Globus pallidus (tissue), 1 donor: ENCODE measurements at regions not wholly inside any gene's neighbourhood (a gene's known extent, or its start where the extent isn't known, plus 50 kb on each side); places are given as distances from the start of the nearest gene placed in this dataset.
"Not testable (repeated sequence)": the region's sequence is repeated elsewhere in the genome, so short reads cannot be mapped to it uniquely, and the experiment has no call there.

ENCODE experiments used
- DNase-seq: peaks from one replicate; pipeline ENCODE4 v3.0.0-alpha.2; 2015; ENCODE audit warnings: low spot score

- DNase-seq, result no peak
Measured at GRCh38 chr4:124426279-124426678, 286.3 kb downstream of the ANKRD50 start.

- no peak for DNase-seq
Measured at GRCh38 chr4:124427095-124427767, 285.3 kb downstream of the ANKRD50 start.

DNA sequence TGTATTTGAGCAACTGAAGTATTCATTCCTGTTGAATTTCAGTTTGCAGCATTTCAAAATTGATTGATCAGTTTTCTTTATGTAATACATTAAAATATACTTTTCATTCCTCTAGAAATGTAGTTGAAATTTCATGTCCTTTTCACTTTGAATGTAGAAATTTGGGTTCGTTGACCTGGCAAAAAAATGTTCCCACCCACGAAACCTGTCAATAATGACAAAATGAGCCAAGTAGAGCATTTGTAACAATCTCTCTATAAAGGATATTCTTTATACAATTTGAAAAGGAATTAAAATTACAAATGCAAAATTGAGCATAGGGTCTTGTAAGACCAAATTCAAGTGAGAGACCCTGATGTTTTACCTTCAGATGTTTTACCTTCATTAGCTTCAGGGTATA is 283.9 kb downstream of the ANKRD50 start:
- no peak for DNase-seq

- DNase-seq, result no peak
Measured at GRCh38 chr4:124429746-124430250, 282.7 kb downstream of the ANKRD50 start.

- no peak for DNase-seq
Measured at GRCh38 chr4:124431653-124432192, 280.8 kb downstream of the ANKRD50 start.

DNA sequence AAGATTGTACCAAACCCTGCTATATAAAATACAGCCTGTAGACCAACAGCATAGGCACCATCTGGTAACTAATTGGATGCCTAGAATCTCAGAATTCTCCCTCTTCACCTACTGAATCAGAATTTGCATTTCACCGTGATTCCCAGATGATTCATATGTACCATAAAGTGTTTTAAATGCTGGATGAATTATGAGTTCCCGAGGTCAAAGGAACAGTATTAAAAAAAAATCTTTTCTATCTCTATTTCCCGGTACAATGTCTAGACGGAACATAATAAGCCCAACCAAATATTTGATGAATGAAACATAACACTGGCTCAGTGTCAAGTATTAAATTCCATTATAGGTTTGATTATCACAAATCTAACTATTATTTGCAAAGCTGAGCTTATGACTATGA is 280.0 kb downstream of the ANKRD50 start:
- no peak for DNase-seq

DNA sequence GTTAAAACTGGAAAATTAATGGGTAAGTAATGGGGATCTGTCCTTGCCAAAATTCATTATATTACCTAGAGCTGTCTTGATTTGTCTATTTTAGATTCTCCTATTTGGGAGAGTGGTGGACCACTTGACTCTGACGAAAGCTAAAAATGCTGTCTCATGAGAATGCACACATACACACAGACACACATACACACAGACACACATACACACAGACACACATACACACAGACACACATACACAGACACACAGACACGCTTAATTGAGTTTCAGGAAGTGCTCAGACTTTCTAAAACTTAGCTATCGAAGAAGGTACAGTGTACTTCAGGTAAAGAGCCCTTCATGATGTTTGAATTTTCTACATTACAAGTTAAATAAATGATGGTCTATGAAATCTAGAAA is 279.5 kb downstream of the ANKRD50 start:
- DNase-seq, result no peak

DNA sequence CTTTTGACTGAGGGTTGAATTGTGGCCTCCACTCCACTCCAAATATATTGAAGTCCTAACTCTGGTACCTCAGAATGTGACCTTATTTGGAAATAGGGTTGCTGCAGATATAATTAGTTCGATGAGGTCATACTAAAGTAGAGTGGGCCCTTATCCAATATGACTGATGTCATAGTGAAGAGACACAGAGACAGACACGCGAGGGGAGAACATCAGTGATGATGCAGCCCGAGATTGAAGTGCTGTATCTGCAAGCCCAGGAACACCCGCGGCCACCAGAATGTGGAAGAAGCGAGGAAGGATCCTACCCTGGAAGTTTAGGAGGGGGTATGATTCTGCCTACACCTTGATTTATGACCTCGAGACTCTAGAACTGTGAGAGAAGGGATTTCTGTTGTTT is 279.0 kb downstream of the ANKRD50 start:
- DNase-seq, result no peak

- no peak for DNase-seq
Measured at GRCh38 chr4:124435274-124435950, 277.1 kb downstream of the ANKRD50 start.

GRCh38 chr4:124437853-124438495 is 274.6 kb downstream of the ANKRD50 start:
- DNase-seq, result no peak

DNA sequence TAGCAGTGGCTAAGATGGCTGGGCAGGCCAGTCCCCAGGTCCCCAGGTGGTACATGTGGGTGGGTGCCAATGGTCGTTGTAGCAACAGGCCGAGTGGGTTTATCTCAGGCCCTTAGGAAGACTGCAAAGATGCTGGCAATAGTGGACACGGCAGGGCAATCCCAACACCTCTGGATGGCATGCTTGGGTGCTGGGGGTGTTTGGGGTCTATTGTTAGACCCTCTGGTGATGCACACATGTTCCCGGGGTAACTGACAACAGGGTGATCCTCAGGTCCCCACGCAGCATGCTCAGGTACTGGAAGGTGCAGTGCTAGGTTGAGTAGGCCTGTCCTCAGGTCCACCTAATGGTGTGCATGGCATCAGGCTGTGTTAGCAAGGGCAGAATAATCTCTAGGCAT is 267.5 kb downstream of the ANKRD50 start:
- no peak for DNase-seq

- DNase-seq, result no peak
Measured at GRCh38 chr4:124449881-124450280, 262.7 kb downstream of the ANKRD50 start.

DNA sequence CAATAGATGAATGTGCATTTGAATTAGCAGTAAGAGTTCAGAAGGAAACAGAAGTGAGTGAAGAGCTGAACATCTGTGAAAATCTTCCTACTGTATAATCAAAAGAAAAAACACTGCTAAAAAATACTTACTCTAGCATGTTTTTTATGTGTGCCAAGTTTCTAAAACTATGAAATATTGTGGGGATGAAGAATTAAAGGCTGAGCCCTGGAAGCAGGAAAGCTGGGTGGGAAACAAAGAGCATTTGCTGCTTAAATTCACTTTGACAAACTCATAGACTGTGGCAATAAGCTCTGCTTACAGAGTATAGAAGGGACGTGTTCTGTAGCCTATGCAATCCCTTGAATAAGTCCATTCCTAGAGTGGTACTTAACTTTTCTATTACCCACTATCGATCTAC is 261.7 kb downstream of the ANKRD50 start:
- DNase-seq, result no peak

DNA sequence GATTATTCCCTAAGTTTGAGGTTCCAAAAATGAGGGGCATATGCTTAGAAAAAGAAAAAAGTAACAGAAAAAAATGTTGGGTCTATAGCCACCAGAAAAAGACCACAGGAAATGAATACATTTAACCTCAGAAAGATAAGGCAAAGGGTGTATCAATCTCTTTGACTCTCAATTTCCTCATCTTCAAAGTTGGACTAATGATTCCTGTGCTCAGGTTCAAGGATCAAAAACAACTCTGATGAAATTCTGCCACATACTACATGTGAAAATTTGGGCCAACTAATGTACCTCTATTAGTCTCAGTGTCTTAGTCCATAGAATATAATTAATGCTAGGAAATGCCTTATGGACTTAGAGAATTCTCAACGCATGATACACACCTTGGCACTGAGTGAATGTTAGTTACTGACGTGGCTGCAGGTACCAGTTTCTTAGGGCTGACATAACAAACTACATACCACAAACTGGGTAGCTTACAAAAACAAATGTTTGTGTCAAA is 257.7 kb downstream of the ANKRD50 start:
- no peak for DNase-seq

DNA sequence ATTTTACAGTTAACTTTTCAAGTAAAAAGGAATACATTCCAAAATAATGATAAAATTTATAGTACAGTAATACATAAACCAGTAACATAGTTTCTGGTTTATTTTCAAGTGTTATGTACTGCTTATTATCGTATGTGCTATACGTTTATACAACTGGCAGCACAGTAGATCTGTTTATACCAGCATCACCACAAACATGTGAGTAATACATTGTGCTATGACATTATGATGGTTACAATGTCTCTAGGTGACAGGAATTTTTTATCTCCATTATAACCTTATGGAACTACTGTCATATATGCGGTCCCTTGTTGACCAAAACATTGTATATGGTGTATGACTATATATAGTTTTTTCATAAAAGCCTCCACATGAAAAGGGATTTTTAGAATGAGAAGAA is 256.9 kb downstream of the ANKRD50 start:
- no peak for DNase-seq

GRCh38 chr4:124459196-124459940 is 253.2 kb downstream of the ANKRD50 start:
- no peak for DNase-seq

DNA sequence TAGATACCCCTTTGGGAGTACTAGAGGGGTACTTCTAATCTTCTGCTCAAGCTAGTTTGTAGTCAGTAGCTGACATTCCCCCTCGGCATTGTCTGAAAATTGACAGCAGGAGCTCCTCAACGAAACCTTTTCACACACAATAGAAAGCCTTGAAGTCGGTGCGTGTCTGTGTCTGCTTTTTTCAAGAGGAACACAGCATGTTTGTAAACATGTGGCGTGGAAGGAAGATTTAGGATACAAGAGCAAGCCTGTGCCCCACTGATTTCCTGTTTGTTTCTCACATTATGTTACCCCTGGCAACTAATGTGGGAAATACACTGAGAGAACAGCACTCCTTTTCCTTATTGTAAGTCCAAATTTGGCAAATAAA is 252.6 kb downstream of the ANKRD50 start:
- DNase-seq, result no peak

DNA sequence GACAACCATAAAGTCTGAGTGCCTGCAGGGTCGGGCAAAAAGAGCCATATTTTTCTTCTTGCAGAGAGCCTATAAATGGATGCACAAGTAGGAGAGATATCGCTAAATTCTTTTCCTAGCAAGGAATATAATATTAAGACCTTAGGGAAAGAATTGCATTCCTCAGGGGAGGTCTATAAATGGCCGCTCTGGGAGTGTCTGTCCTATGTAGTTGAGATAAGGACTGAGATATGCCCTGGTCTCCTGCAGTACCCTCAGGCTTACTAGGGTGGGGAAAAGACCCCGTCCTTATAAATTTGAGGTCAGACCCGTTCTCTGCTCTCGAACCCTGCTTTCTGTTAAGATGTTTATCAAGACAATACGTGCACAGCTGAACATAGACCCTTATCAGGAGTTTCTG is 250.9 kb downstream of the ANKRD50 start:
- not testable (repeated sequence) for DNase-seq

DNA sequence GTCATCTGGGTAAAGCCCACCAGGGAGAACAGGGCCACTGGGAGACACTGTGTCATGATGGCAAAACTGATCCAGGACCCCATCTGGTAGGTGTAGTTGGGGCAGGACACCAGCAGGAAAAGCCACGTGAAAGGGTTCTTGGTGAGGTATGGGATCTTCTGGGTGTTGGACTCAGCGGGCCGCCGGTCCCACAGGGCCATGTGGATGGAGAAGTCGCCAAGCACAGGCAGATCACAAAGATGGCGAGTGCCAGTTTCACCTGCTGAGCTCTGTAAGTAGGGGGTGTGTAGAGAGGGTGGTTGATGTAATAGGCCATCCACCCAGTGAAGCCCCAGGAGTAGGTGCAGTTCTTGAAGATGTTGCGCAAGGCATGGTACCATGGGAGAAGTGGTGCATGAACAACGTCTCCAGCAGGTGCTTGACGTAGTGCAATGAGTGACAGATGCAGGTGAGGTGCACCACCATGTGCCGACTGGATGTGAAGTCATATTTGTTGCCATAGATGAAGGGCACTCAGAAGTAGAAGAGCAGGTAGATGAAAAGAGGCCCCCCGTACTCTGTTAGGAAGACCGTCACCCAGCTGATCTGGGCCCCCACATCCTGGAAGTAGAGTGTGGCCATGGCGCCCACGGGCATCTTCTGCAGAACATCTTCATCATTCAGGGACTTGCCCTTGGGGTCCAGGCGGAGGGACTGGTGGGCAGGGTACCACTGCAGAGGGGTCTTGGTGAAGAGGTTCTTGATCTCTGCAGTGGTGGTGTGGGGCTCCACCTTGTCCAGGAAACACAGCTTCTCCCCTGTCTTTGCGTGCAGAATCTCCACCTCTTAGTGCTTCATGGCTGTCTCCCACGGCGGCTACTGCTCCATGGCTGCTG is 249.3 kb downstream of the ANKRD50 start:
- DNase-seq, result no peak

DNA sequence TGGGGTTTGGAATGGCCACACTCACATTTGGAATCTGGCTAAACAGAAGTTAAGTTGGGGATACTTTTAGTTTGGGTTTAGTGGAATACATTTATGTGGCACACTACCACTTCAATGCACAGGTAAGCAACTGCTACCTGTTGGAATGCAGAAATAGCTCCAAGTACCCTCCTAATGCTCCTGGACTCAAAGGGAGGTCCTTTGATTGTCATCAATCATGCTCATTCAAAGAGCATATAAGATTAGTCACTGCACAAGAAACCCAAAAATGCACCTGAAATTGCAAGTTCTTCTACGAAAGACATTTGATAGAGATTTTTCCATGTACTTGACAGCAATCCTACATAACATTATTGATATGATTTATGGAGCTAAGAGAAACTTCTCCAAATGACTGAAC is 247.7 kb downstream of the ANKRD50 start:
- DNase-seq, result no peak

DNA sequence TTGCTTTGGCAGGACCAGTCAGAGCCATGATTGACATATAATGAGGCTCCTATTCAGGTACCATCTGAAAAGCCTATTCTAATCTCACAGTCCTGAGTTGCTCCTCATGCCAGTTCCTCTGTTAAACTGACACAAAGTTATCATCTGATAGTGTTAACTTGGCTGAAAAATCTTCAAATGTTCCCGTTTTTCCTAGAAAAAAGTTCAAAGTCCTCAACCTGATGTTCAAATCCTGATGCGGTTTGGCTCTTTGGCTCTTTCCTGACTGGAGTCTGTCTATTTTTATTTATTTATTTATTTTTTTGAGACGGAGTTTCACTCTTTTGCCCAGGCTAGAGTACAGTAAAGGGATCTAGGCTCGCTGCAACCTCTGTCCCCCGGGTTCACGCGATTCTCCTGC is 244.2 kb downstream of the ANKRD50 start:
- no peak for DNase-seq
